ENCODE measurements at regions not wholly inside any gene's neighbourhood (a gene's known extent, or its start where the extent isn't known, plus 50 kb on each side); places are given as distances from the start of the nearest gene placed in this dataset.

DNA sequence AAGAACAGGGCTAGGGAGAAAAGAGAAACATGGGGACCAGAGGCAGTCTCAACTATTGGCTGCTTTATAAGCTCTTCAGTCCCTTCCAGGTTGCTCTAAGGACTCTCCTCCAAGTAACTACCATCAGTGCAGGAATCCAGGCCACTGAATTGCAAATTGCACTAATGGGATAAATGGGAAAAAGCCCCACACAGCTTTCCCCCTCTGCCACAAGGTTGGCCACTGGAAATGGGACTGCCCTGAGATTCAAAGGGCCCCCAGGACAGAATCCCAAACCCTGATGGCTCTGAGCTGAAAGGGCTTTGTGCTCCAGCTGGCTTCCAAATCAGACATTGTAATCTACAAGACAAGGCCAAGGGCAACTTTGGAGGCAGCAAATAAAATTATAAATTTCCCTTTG, 633.2 kb downstream of the ACTR3B start:
- TF ChIP-seq YY1 (IDR thresholded peaks at IDR 0.05; ENCODE audit: low read depth): no peak
- no peak for TF ChIP-seq TEAD4 (IDR thresholded peaks at IDR 0.05)
- no peak for TF ChIP-seq FOXM1 (IDR thresholded peaks at IDR 0.05; ENCODE audit: borderline replicate concordance, low read depth)
- TF ChIP-seq, protein P1, sequence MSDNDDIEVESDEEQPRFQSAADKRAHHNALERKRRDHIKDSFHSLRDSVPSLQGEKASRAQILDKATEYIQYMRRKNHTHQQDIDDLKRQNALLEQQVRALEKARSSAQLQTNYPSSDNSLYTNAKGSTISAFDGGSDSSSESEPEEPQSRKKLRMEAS (IDR thresholded peaks at IDR 0.05): no peak
- no peak for TF ChIP-seq CEBPB (IDR thresholded peaks at IDR 0.05)
- TF ChIP-seq REST (IDR thresholded peaks at IDR 0.05; ENCODE audit: low read depth): no peak
- TF ChIP-seq CREB1 (IDR thresholded peaks at IDR 0.05; ENCODE audit: low read depth): no peak
- TF ChIP-seq TAF1 (IDR thresholded peaks at IDR 0.05; ENCODE audit: low read depth): no peak
- TF ChIP-seq TCF12 (IDR thresholded peaks at IDR 0.05; ENCODE audit: low read depth): no peak
- TF ChIP-seq RAD21 (IDR thresholded peaks at IDR 0.05; ENCODE audit: low read depth): no peak
- TF ChIP-seq EGR1 (IDR thresholded peaks at IDR 0.05): no peak
- no peak for TF ChIP-seq EP300 (IDR thresholded peaks at IDR 0.05; ENCODE audit: borderline replicate concordance)
- TF ChIP-seq ZBTB7A (IDR thresholded peaks at IDR 0.05; ENCODE audit: low read depth): no peak
- no peak for TF ChIP-seq NFIC (IDR thresholded peaks at IDR 0.05)
- TF ChIP-seq USF1 (IDR thresholded peaks at IDR 0.05): no peak

GRCh38 chr7:153393666-153394065, 634.1 kb downstream of the ACTR3B start:
- TF ChIP-seq NFIC (IDR thresholded peaks at IDR 0.05) (no peak), FOXM1 (IDR thresholded peaks at IDR 0.05; ENCODE audit: borderline replicate concordance, low read depth) (no peak), YY1 (IDR thresholded peaks at IDR 0.05; ENCODE audit: low read depth) (no peak), TCF12 (IDR thresholded peaks at IDR 0.05; ENCODE audit: low read depth) (no peak), EGR1 (IDR thresholded peaks at IDR 0.05) (no peak), REST (IDR thresholded peaks at IDR 0.05; ENCODE audit: low read depth) (no peak), RAD21 (IDR thresholded peaks at IDR 0.05; ENCODE audit: low read depth) (no peak), TAF1 (IDR thresholded peaks at IDR 0.05; ENCODE audit: low read depth) (no peak), CEBPB (IDR thresholded peaks at IDR 0.05) (no peak), CREB1 (IDR thresholded peaks at IDR 0.05; ENCODE audit: low read depth) (no peak), USF1 (IDR thresholded peaks at IDR 0.05) (no peak), ZBTB7A (IDR thresholded peaks at IDR 0.05; ENCODE audit: low read depth) (no peak), EP300 (IDR thresholded peaks at IDR 0.05; ENCODE audit: borderline replicate concordance) (no peak), TEAD4 (IDR thresholded peaks at IDR 0.05) (no peak)
- TF ChIP-seq, protein P1 (IDR thresholded peaks at IDR 0.05): no peak

- TF ChIP-seq RAD21 (IDR thresholded peaks at IDR 0.05; ENCODE audit: low read depth) (no peak), NFIC (IDR thresholded peaks at IDR 0.05) (no peak), YY1 (IDR thresholded peaks at IDR 0.05; ENCODE audit: low read depth) (no peak), FOXM1 (IDR thresholded peaks at IDR 0.05; ENCODE audit: borderline replicate concordance, low read depth) (no peak), EGR1 (IDR thresholded peaks at IDR 0.05) (no peak), TCF12 (IDR thresholded peaks at IDR 0.05; ENCODE audit: low read depth) (no peak), TAF1 (IDR thresholded peaks at IDR 0.05; ENCODE audit: low read depth) (no peak), TEAD4 (IDR thresholded peaks at IDR 0.05) (no peak), ZBTB7A (IDR thresholded peaks at IDR 0.05; ENCODE audit: low read depth) (no peak), CEBPB (IDR thresholded peaks at IDR 0.05) (no peak)
- TF ChIP-seq, protein P1 (IDR thresholded peaks at IDR 0.05): no peak
Observed at GRCh38 chr7:153396475-153396874, 636.9 kb downstream of the ACTR3B start.

GRCh38 chr7:153397459-153397858, 637.9 kb downstream of the ACTR3B start:
- TF ChIP-seq TEAD4 (IDR thresholded peaks at IDR 0.05): no peak
- no peak for TF ChIP-seq FOXM1 (IDR thresholded peaks at IDR 0.05; ENCODE audit: borderline replicate concordance, low read depth)
- no peak for TF ChIP-seq TAF1 (IDR thresholded peaks at IDR 0.05; ENCODE audit: low read depth)
- TF ChIP-seq TCF12 (IDR thresholded peaks at IDR 0.05; ENCODE audit: low read depth): no peak
- no peak for TF ChIP-seq YY1 (IDR thresholded peaks at IDR 0.05; ENCODE audit: low read depth)
- TF ChIP-seq RAD21 (IDR thresholded peaks at IDR 0.05; ENCODE audit: low read depth): no peak
- TF ChIP-seq ZBTB7A (IDR thresholded peaks at IDR 0.05; ENCODE audit: low read depth): no peak
- TF ChIP-seq EP300 (IDR thresholded peaks at IDR 0.05; ENCODE audit: borderline replicate concordance): no peak
- no peak for TF ChIP-seq EGR1 (IDR thresholded peaks at IDR 0.05)
- no peak for TF ChIP-seq USF1 (IDR thresholded peaks at IDR 0.05)
- no peak for TF ChIP-seq CREB1 (IDR thresholded peaks at IDR 0.05; ENCODE audit: low read depth)
- TF ChIP-seq CEBPB (IDR thresholded peaks at IDR 0.05): no peak
- no peak for TF ChIP-seq NFIC (IDR thresholded peaks at IDR 0.05)
- TF ChIP-seq REST (IDR thresholded peaks at IDR 0.05; ENCODE audit: low read depth): no peak
- TF ChIP-seq, protein P1 (IDR thresholded peaks at IDR 0.05): no peak
